ENCODE measurements at regions not wholly inside any gene's neighbourhood (a gene's known extent, or its start where the extent isn't known, plus 50 kb on each side); places are given as distances from the start of the nearest gene placed in this dataset.
"Not testable (repeated sequence)": the region's sequence is repeated elsewhere in the genome, so short reads cannot be mapped to it uniquely, and the experiment has no call there.

DNA sequence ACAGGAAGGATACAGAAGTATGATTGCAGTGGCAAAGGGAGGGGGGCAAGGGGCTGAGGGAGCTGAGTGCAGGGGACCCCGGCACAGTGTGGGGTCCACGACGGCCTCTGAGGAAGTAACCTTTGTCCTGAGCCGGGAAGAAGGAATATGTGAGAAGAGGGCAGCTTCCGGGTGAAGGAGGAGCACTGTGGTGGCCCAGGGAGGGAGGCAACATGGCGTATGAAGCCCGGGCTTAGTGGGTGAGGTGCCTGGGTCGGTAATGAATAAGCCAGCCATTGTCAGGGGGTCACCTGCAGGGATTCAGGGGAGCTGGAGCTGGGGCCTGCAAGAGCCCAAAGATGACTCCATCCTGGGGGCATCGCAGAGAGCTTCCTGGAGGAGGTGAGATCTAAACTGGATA, 200.4 kb downstream of the FOXD2 start:
- no peak for DNase-seq

GRCh38 chr1:47638713-47639112, 200.9 kb downstream of the FOXD2 start:
- no peak for DNase-seq

GRCh38 chr1:47643306-47644211, 205.7 kb downstream of the FOXD2 start:
- no peak for DNase-seq

DNA sequence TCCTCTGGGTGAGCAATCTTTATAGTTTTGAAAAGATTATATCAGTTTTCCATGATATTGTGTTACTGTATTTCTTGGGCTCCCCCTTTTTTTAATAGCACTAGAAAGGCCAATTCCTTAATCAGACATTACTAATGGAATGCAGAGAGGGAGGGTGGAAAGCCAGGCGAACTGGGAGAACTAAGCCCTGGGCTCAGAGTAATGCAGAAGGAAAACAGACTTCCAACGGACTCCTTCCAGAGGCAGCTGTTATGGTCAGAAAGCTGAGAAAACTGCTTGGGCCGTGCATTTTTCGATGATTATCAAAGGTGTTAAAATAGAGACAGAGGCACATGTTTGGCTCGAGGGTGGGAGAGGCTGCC, 206.3 kb downstream of the FOXD2 start:
- DNase-seq, result no peak

GRCh38 chr1:47645151-47645550, 207.3 kb downstream of the FOXD2 start:
- DNase-seq, result no peak

GRCh38 chr1:47646676-47647075, 208.8 kb downstream of the FOXD2 start:
- no peak for DNase-seq

DNA sequence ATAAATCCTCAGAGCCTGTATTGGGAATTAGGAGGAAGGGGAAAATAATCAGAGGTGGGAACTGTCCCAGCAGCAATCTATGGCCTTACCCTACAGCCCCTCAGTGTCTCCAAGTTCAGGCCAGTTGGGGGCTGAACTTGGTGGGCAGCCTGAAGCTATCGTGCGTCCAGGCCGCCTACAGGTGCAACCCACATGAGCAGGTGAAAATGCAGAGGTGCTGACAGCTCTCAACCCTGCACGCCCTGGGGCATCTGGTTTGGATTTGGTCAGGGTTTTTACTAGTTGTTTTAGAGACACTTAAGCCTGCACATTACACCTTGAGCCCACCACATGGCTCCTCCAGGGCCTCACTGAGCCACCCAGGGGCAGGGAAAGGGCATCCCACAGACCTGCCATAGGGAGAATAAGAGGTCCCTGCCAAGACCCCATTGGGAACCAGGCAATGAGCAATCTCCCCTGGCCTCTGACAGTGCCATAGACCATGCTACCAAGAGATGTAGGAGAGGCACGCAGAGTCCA, 209.5 kb downstream of the FOXD2 start:
- DNase-seq, result no peak

DNA sequence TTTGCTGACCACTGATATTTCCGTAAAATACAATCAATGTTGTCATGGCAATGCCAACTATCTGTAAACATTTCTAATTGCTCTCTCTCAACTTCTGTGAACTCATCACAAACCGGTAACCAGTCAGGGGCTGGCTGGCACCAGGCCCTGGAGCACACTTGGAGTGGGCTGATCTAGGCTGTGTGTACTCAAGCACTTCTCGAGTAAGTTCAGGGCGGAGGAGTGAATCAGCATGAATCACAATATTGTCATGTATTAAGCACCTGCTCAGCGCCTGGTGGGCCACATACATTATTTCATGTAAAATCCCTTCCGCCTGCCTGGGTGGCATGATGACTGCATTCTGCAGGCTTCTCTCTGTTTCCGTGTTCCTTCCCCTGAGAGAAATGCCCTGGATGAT, 212.4 kb downstream of the FOXD2 start:
- peak; percentile 87 for DNase-seq

DNA sequence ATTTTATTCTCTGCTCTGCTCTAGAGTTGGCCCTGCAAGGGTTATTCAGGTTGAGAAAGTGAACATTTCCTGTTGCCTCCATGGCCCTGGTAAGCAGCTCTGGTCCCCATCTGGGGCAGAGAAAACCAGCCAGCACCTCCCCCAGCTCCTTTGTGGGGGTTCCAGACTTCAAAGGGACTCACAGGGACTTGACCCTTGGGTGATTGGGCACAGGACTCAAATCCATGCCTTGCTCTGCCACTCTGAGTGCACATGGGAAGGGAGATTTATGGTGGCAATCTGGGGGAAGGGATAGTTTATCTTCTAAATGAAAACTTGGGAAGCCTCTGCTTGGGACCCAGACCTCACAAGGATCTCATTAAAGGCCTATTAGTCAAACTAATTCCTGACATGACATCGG, 212.8 kb downstream of the FOXD2 start:
- no peak for DNase-seq

- peak; percentile 18 for DNase-seq
These were observed 213.7 kb downstream of the FOXD2 start for GRCh38 chr1:47651311-47652089.

DNA sequence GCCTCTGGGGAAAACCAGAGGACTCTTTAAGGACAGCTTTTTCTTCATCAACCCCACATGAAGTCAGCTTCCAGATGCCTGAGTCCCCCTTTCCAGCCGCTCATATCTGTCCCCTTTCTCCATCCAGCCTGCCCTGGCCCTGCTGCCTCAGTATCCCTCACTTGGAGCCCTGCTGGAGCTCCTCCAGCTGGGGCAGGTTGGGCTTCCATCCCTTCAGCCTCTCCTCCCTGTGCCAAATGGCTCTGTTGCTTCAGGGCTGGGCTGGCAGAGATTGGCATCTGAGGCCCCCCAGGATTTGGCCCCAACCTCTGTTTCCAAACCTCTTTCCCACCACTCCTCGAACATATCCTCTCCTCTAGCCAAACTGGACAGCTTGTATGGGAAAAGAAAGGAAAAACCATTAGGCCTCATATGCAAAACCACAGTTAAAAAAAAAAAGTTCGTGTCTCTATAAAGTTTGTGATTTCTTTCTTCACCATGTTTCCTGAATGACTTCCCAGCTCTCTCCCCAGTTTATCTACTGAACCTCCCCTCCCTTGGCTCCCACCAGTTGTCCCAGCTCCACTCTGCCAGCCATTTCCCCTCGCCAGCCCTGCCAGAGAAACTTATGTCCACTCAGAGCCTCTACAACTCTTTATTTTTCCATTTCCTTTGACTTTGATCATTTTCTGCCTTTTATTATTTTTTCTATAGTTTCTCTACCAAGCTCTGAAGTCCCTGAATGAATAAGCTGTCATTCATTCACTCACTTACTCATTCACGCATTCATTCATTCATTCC, 217.9 kb downstream of the FOXD2 start:
- DNase-seq, result no peak

GRCh38 chr1:47656719-47657685, 219.2 kb downstream of the FOXD2 start:
- no peak for DNase-seq

- no peak for DNase-seq
These were observed 220.5 kb downstream of the FOXD2 start for GRCh38 chr1:47658161-47658920.

DNA sequence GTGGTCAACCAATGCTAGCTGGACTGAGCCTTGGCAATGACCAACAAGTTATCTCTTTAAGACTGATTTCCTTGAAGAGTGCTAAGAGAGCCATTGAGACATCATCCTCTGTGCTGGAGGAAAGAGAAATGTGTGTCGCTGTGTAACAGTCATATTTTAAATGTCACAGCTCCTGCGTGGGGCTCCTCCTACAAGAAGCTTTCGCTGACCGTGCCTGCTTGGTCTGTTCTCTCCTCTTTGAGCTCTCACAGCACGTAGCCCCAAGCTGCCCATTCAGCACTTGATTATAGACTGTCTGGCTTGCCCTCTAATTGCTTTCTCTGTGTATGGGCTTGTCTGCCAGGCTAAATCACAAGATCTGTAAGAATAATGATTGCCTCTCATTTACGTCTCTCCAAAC, 221.3 kb downstream of the FOXD2 start:
- no peak for DNase-seq

DNA sequence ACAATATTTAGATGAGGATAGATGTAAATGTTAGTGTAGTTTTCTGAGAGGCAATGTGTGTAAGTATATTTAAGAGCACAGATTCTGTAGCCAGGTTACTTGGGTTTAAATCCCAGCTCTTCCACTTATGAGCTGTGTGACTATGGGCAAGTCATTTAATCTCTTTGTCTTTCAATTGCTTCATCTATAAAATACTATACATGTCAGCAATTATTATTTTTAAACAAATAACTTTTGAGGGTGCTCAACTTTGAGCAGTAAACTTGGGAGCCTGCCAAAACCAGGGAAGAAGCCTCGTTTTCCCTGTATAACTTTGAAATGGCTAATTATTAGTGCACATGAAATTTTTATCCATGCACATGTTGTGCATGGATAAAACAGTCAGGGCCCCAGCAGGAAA, 222.8 kb downstream of the FOXD2 start:
- no peak for DNase-seq

DNA sequence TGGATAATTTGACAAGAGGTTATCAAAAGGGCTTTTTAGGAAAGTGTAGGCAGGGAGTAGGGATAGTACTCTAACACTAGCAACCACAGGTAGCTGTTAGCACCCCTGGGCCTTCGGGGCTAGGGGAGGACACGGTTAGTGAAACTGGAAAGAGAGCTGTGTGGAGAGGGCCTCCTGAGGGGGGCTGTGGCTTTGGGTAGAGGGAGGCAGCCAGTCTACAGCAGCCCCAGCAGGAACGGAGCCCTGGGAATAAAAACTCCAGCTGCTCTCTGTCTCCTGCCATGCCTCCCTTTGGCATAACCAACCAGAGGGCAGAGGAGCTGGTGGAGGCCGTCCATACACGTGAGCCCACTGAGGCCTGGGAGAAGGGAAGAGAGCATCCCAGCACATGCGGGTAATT, 223.2 kb downstream of the FOXD2 start:
- no peak for DNase-seq

GRCh38 chr1:47662068-47662467, 224.2 kb downstream of the FOXD2 start:
- no peak for DNase-seq

DNA sequence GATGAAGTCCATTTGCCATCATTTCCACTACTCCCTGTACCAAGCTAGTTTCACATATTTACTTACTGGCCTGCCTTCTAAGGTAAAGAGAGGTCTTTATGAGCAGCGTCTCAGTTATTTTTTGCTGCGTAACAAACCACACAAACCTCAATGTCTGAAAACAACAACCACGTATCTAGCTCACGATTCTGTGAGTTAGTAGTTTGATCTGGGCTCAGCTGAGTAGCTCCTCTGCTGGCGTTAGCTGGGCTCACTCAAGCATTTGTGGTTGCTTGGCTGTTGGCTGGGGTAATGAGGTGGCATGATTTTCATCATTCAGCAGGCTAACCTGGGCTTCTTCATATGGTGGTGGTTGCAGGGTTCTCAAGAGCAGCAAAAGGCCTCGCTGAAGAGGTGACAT, 225.4 kb downstream of the FOXD2 start:
- no peak for DNase-seq

DNA sequence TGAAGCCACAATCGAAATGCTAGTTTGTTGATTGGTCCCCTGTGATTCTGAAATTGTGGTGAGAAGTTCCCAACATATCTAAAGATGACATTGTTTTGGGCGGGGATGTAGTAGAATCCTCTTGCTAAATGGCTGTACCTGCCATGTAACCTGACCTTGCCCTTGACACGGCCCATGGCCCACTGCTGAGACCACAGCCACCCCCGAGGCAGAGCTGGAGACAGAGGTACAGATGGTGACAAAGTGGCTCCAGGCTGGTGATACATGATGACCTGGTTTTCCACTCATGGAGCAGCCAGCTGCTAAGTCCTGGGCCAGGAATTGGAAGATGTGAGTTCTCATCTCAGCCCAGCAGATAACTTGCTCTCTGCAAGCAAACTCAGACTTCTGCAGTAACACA, 226.5 kb downstream of the FOXD2 start:
- DNase-seq, result no peak

- DNase-seq, result not testable (repeated sequence)
These were observed 227.1 kb downstream of the FOXD2 start for GRCh38 chr1:47664896-47665295.

DNA sequence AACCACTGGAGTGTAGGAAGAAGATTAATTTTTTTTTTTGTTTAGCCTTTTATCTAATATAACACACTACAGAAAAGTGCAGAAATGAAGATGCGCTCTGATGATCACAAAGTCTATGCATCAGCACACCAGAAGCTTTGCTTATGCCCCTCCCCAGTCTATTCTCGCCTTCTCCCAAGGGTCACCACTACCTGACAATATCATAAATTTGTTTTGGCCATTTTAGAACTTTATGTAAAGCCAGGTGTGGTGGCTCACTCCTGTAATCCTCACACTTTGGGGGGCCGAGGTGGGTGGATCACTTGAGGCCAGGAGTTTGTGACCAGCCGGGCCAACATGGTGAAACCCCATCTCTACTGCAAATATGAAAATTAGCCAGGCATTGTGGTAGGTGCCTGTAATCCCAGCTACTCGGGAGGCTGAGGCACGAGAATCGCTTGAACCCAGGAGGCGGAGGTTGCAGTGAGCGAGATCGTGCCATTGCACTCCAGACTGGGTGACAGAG, 231.3 kb downstream of the FOXD2 start:
- no peak for DNase-seq
